Fibroblast of lung (primary cell): ENCODE measurements at regions not wholly inside any gene's neighbourhood (a gene's known extent, or its start where the extent isn't known, plus 50 kb on each side); places are given as distances from the start of the nearest gene placed in this dataset.
A peak's percentile ranks its signal among the peaks of the same experiment; 100 is the strongest.
"Not testable (repeated sequence)": the region's sequence is repeated elsewhere in the genome, so short reads cannot be mapped to it uniquely, and the experiment has no call there.

ENCODE experiments used
- DNase-seq, 2 donors: peaks; one replicate each; pipeline versions ENCODE4 v3.0.0 to v3.0.0-alpha.2; 2010; ENCODE audit warnings: low read depth in 2 of 2
- H2AFZ ChIP-seq: 2 replicates; pipeline ENCODE4 v1.5.1; 2012; ENCODE audit warnings: low read length, control low read depth, inconsistent platforms
- H3K27ac ChIP-seq: 2 replicates; pipeline ENCODE4 v1.5.1; 2011; ENCODE audit warnings: low read length, control low read depth; ENCODE audit not compliant: insufficient read depth
- H3K27me3 ChIP-seq: 2 replicates; pipeline ENCODE4 v1.5.1; 2011; ENCODE audit warnings: mild to moderate bottlenecking, low read length; ENCODE audit not compliant: control insufficient read depth, insufficient read depth
- H3K36me3 ChIP-seq: 2 replicates; pipeline ENCODE4 v1.5.1; 2011; ENCODE audit warnings: low read length; ENCODE audit not compliant: control insufficient read depth, insufficient read depth
- H3K4me1 ChIP-seq: 2 replicates; pipeline ENCODE4 v1.5.1; 2011; ENCODE audit warnings: low read length; ENCODE audit not compliant: control insufficient read depth, insufficient read depth; ENCODE audit errors: extremely low read depth
- H3K4me2 ChIP-seq: 2 replicates; pipeline ENCODE4 v1.5.1; 2011; ENCODE audit warnings: low read length, control low read depth; ENCODE audit not compliant: insufficient read depth; ENCODE audit errors: extremely low read depth
- H3K4me3 ChIP-seq, 4 experiments: fragments of 200-600 bp in 1 of 4; sonication (generic) in 1 of 4; replicated peaks in 1 of 4; 2 replicates each; pipeline ENCODE4 v1.5.1; 2011 to 2016; ENCODE audit warnings: low read length in 4 of 4, low read depth in 3 of 4, mild to moderate bottlenecking in 3 of 4, control low read depth in 2 of 4, inconsistent platforms in 1 of 4, mixed read lengths in 1 of 4; ENCODE audit not compliant: insufficient read depth in 1 of 4; ENCODE audit errors: control extremely low read depth in 1 of 4
- H3K79me2 ChIP-seq: 2 replicates; pipeline ENCODE4 v1.5.1; 2012; ENCODE audit warnings: mild to moderate bottlenecking, low read length, inconsistent platforms; ENCODE audit not compliant: control insufficient read depth, insufficient read depth
- H3K9ac ChIP-seq: 2 replicates; pipeline ENCODE4 v1.5.1; 2011; ENCODE audit warnings: mild to moderate bottlenecking, low read length, control low read depth; ENCODE audit not compliant: insufficient read depth
- H3K9me3 ChIP-seq: 2 replicates; pipeline ENCODE4 v1.5.1; 2012; ENCODE audit warnings: low read depth, low read length; ENCODE audit not compliant: control insufficient read depth, insufficient read depth
- H4K20me1 ChIP-seq: 2 replicates; pipeline ENCODE4 v1.5.1; 2011; ENCODE audit warnings: low read length; ENCODE audit not compliant: control insufficient read depth, insufficient read depth; ENCODE audit errors: extremely low read depth
- EZH2 ChIP-seq: IDR thresholded peaks from 2 replicates; pipeline ENCODE4 v1.5.1; 2012; ENCODE audit warnings: low read length, control low read depth, mild to moderate bottlenecking; ENCODE audit errors: missing control alignments
- TF ChIP-seq, protein P1 (sequence below), 2 donors: IDR thresholded peaks in 1 of 2; conservative IDR thresholded peaks in 1 of 2; 1 replicate in 1 of 2; 2 replicates in 1 of 2; pipeline ENCODE4 v1.5.1; 2011 to 2012; ENCODE audit warnings: low read length in 2 of 2, control low read depth in 1 of 2, inconsistent platforms in 1 of 2, low read depth in 1 of 2, mild to moderate bottlenecking in 1 of 2

DNA sequence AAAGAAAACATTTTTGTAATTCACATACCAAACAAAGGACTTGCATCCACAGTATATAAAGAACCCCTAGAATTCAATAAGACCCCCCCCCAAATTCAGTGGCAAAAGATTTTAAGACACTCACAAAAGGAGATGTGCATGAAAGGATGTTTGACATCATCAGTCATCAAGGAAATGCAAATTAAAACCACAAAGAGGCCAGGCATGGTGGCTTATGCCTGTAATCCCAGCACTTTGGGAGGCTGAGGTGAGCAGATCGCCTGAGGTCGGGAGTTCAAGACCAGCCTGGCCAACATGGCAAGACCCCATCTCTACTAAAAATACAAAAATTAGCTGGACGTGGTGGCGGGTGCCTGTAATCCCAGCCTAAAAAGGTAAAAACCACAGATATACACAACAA is 61.3 kb downstream of the AIPL1 start:
- not testable (repeated sequence) for H3K36me3 ChIP-seq, H3K9ac ChIP-seq, H3K79me2 ChIP-seq, H4K20me1 ChIP-seq, H3K27ac ChIP-seq, H3K4me2 ChIP-seq, H3K4me3 ChIP-seq, DNase-seq, H3K4me1 ChIP-seq, H3K9me3 ChIP-seq, H3K27me3 ChIP-seq, H2AFZ ChIP-seq

DNA sequence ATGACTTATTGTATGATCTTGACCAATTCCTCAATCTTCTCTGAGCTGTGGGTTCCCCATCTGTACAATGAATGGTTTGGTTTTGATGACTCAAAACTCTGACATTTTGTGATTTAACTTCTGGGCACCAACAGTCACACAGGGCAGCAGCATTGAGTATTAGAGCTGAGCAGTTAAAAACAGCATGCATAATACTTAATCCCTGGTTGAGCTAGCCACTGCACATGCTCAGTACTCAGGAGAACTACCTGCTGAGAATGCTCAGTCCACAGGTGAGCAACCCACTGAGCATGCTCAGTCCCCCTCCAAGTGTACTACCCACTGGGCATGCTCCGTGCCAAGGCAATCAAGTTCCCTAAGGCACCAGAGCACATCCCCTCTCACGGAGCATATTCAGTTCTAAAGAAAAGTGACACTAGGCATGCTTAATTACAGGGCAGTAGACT is 68.7 kb downstream of the AIPL1 start:
- H3K27me3 ChIP-seq, result no peaks in the 10 kb centered on the region
- DNase-seq, result peak; percentile 19 to 82
- TF ChIP-seq, protein P1, sequence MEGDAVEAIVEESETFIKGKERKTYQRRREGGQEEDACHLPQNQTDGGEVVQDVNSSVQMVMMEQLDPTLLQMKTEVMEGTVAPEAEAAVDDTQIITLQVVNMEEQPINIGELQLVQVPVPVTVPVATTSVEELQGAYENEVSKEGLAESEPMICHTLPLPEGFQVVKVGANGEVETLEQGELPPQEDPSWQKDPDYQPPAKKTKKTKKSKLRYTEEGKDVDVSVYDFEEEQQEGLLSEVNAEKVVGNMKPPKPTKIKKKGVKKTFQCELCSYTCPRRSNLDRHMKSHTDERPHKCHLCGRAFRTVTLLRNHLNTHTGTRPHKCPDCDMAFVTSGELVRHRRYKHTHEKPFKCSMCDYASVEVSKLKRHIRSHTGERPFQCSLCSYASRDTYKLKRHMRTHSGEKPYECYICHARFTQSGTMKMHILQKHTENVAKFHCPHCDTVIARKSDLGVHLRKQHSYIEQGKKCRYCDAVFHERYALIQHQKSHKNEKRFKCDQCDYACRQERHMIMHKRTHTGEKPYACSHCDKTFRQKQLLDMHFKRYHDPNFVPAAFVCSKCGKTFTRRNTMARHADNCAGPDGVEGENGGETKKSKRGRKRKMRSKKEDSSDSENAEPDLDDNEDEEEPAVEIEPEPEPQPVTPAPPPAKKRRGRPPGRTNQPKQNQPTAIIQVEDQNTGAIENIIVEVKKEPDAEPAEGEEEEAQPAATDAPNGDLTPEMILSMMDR (conservative IDR thresholded peaks at IDR 0.05 in 1 of 2, IDR thresholded peaks at IDR 0.05 in 1 of 2; ENCODE audit: low read depth in 1 of 2, low read length in 2 of 2), result no peak
- no peak for TF ChIP-seq EZH2

DNA sequence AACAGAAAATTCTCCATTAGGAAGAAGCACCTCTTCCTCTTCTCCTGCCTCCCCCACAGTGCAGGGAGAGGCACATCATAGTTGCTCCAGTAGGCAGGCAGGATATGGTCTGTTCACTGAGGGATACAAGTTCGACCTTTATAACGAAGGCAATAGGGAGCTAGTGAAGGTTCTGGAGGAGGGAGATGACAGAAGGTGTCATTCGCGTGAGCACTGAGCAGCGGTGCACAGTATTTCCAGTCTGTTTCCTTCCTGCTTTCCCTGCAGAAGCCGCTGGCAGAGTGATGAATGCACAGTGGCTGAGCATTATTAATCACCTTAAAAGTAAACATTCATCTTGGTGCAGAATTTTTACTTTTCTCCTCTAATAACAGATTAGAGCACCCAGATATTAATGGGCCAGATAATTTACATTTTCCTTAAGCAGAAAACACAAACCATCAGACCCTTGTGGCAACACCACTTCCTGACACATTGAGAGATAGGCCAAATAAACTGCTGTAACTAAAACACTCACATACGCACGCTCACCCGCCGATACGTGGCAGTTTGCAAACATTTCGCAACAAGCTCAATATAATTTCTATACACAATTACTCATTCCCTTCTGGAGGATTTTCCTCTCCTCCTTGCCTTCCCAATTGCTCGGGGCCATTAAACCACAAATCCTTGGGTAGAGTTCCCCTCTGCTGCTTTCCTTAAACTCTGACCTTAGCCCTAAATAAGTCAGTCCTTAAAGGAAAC is 69.5 kb downstream of the AIPL1 start:
- no peak overlapping the region for H3K9ac ChIP-seq
- no peaks in the 10 kb centered on the region for H3K9me3 ChIP-seq
- no peaks in the 10 kb centered on the region for H3K79me2 ChIP-seq
- no peaks in the 10 kb centered on the region for H3K27me3 ChIP-seq
- TF ChIP-seq, protein P1 (conservative IDR thresholded peaks at IDR 0.05 in 1 of 2, IDR thresholded peaks at IDR 0.05 in 1 of 2; ENCODE audit: low read depth in 1 of 2, low read length in 2 of 2), result no peak
- DNase-seq, result peak; percentile 78 to 88
- no peaks in the 10 kb centered on the region for H4K20me1 ChIP-seq
- no peak overlapping the region for H3K4me3 ChIP-seq
- no peaks in the 10 kb centered on the region for H3K36me3 ChIP-seq
- no peak overlapping the region for H3K4me2 ChIP-seq
- no peaks in the 10 kb centered on the region for H3K4me1 ChIP-seq
- H2AFZ ChIP-seq, result no peak overlapping the region
- no peak overlapping the region for H3K27ac ChIP-seq

More for the DNA sequence above, 68.7 kb downstream of the AIPL1 start:
- no peak overlapping the region for H3K27ac ChIP-seq
- H3K79me2 ChIP-seq, result no peaks in the 10 kb centered on the region
- no peak overlapping the region for H3K4me3 ChIP-seq
- no peaks in the 10 kb centered on the region for H3K4me1 ChIP-seq
- no peak overlapping the region for H3K9ac ChIP-seq
- H3K4me2 ChIP-seq, result no peak overlapping the region
- H3K9me3 ChIP-seq, result no peaks in the 10 kb centered on the region
- no peak overlapping the region for H2AFZ ChIP-seq
- no peaks in the 10 kb centered on the region for H4K20me1 ChIP-seq
- H3K36me3 ChIP-seq, result no peaks in the 10 kb centered on the region
